Choroid plexus epithelial cell (primary cell): ENCODE measurements at regions not wholly inside any gene's neighbourhood (a gene's known extent, or its start where the extent isn't known, plus 50 kb on each side); places are given as distances from the start of the nearest gene placed in this dataset.

Experiments
- DNase-seq: peaks from one replicate; pipeline ENCODE4 v3.0.0-alpha.2; 2010; ENCODE audit warnings: low read depth
- H3K4me3 ChIP-seq: 2 replicates; pipeline ENCODE4 v1.5.1; 2011; ENCODE audit warnings: low read depth, mild to moderate bottlenecking, control low read depth, low read length, moderate library complexity
- TF ChIP-seq, protein P1 (sequence below): conservative IDR thresholded peaks from 2 replicates; pipeline ENCODE4 v1.5.1; 2011; ENCODE audit warnings: low read depth, mild to moderate bottlenecking, control low read depth, inconsistent platforms, low read length, moderate library complexity

DNA sequence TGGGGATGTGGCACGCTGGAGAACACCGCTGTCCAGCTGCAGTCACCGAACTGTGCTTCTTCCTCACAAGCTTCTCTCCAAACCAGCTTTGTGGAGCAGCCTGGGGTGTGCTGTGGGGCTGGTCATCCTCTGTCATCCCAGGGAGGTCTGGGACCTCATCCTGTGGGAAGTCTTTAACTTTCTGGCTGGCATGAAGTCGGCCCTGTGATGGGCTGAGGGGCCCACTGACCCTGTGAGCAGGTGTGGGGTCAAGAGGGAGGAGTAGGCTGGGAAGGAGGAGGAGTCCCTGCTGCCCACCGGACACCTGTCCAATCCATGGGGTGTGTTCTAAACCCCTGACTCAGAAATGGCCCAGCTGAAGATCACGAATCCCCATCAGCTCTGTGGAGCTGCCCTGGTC lies 136.2 kb upstream of the SHH start:
- no peak overlapping the region for H3K4me3 ChIP-seq
- TF ChIP-seq, protein P1, sequence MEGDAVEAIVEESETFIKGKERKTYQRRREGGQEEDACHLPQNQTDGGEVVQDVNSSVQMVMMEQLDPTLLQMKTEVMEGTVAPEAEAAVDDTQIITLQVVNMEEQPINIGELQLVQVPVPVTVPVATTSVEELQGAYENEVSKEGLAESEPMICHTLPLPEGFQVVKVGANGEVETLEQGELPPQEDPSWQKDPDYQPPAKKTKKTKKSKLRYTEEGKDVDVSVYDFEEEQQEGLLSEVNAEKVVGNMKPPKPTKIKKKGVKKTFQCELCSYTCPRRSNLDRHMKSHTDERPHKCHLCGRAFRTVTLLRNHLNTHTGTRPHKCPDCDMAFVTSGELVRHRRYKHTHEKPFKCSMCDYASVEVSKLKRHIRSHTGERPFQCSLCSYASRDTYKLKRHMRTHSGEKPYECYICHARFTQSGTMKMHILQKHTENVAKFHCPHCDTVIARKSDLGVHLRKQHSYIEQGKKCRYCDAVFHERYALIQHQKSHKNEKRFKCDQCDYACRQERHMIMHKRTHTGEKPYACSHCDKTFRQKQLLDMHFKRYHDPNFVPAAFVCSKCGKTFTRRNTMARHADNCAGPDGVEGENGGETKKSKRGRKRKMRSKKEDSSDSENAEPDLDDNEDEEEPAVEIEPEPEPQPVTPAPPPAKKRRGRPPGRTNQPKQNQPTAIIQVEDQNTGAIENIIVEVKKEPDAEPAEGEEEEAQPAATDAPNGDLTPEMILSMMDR: no peak
- no peak for DNase-seq

DNA sequence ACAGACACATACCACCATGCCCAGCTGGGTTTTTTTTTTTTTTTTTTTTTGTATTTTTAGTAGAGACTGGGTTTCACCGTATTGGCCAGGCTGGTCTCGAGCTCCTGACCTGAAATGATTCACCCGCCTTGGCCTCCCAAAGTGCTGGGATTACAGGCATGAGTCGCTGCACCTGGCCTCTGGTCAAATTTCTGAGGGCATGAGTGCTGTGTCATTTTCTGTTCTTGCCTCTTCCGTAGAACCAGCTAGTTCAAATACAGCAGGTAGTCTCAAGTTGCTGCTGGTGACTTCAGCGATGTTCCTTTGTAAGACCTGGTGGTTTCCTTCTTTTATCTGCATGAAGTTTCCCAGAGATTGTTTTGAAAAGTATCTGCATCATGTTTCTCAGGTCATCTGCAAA lies 134.8 kb upstream of the SHH start:
- no peak overlapping the region for H3K4me3 ChIP-seq
- TF ChIP-seq, protein P1: no peak
- peak; percentile 26 for DNase-seq

DNA sequence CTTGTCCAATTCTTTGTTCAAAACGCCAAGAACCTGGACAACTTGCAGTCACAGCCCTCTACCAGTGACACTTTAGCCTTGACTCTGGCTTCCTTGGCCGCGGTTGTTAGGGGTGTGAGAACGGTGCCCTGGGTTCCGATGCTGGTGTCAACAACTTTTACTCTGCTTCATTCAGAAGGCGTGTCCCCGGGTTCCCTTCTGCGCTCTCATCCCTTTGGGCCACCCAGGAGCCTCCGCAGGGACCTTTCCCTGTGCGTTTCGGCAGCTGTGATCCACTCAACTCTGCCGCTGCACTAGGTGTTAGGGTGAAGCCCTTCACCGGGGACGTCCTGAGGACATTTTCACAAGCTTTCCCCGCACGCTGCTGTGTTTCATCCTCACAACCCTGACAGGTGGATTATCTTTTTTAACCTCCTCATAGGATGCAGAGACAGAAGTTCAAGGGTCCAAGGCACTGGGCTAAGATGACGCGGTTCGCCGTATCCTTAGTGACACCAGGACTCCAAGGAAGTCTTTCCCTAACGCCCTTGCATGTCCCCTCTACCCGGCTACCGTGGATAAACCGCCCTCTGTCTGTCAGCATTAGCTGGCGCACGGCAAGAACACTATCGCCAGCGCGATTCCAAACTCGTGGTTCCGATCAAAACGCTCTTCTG lies 133.5 kb upstream of the SHH start:
- no peak for DNase-seq
- no peak overlapping the region for H3K4me3 ChIP-seq
- TF ChIP-seq, protein P1: no peak

DNA sequence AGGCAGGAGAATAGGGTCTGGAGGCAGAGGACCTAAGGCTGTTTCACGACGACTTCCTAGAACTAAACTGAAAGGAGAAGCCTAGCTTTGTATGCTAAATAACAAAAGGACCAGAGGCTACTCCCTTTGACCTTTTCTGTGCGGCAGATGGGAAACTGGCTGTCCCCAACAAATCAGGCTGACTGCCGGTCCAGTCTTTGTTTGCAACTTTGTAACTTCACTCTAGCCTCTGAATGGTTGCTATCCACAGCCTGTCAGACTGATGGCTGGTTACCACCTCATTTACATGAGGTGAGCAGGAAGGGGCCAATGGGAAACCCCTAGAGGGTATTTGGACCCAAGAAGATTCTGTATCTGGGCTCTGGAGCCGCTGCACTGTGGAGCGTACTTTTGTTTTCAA lies 132.6 kb upstream of the SHH start:
- no peak for DNase-seq
- no peak overlapping the region for H3K4me3 ChIP-seq
- TF ChIP-seq, protein P1: no peak

DNA sequence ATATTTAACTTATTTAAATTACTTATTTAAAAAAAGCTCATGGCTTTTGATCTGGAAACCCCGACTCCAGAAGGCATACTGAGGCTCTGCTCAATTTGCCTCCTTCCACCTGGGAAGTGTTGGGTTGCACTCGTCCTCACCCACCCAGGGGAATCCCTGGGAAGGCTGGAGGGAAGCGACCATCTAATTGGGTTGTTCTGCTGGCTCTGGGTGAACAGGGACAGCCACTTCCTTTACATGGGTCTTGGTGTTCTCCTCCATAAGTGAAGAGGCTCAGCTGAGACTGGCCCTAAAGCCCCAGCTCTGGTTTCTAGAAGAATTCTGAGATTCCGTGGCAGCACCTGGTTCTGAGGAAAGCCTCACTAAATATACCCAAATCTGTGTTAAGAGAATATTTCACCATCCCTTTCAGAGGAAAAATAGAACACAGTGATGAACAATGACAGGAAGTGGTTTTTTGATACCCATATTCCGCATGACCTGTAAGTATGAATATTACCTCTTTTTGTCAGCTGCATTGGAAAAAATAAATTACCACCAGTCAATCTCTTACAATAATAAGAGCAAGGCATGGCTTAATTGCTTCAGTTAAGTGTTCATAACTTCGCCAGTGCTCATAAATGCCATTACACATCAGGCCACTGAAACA lies 131.1 kb upstream of the SHH start:
- DNase-seq: no peak
- TF ChIP-seq, protein P1: no peak
- H3K4me3 ChIP-seq: no peak overlapping the region

DNA sequence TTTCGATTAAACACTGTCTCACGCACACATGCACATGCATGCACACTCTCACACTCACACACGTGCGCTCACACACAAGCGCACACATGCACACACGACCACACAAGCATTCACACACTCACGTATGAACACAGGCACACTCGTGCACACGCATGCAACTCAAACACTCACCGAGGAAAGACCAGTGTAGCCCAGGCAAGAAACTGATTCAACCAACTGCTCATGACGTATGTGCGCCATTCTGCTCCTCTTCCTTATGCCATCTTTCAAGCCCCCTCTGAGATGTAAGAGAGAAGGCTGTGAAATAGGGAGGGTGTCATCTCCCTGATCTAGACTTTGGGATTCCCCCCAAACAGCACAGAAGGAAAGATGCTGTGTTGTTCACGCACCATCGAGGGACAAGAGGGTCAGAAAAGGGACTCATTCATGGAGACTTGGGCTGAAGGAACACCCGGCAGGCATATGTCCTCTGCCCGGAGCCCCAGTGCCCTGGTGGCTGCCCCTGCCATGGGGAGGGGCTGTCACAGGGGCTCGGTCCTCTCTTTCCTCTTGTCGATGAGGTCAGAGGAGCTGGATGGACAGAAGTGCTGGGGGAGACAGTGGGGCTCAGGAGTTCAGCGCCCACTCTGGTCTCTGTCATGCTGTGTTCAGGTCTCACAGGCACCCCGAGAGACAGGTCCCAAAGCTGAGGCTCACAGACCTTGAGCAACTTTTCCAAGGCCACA lies 130.1 kb upstream of the SHH start:
- H3K4me3 ChIP-seq: no peak overlapping the region
- no peak for DNase-seq
- TF ChIP-seq, protein P1: no peak
